NCI-H524 (cell line): ENCODE measurements at regions not wholly inside any gene's neighbourhood (a gene's known extent, or its start where the extent isn't known, plus 50 kb on each side); places are given as distances from the start of the nearest gene placed in this dataset.
"Not testable (repeated sequence)": the region's sequence is repeated elsewhere in the genome, so short reads cannot be mapped to it uniquely, and the experiment has no call there.

Experiments used
- DNase-seq, 2 experiments: peaks; one replicate each; lab custom pipeline; 2025; lab: John Stamatoyannopoulos, UW

- DNase-seq, result peak; percentile 88 to 97
Measured at GRCh38 chr22:47355776-47356510, 593.5 kb downstream of the TBC1D22A start.

GRCh38 chr22:47355388-47355725, 592.9 kb downstream of the TBC1D22A start:
- DNase-seq, result no peak

GRCh38 chr22:47354668-47355387, 592.4 kb downstream of the TBC1D22A start:
- DNase-seq, result peak; percentile 40 to 76

GRCh38 chr22:47352920-47353700, 590.7 kb downstream of the TBC1D22A start:
- no peak for DNase-seq

GRCh38 chr22:47351836-47352579, 589.6 kb downstream of the TBC1D22A start:
- DNase-seq, result no peak

GRCh38 chr22:47346287-47346686, 583.8 kb downstream of the TBC1D22A start:
- not testable (repeated sequence) for DNase-seq

GRCh38 chr22:47345025-47345424, 582.6 kb downstream of the TBC1D22A start:
- DNase-seq, result no peak

GRCh38 chr22:47344414-47344813, 582.0 kb downstream of the TBC1D22A start:
- DNase-seq, result no peak

- DNase-seq, result no peak
Measured at GRCh38 chr22:47343611-47344010, 581.2 kb downstream of the TBC1D22A start.

GRCh38 chr22:47342446-47342845, 580.0 kb downstream of the TBC1D22A start:
- no peak for DNase-seq

GRCh38 chr22:47341464-47341863, 579.0 kb downstream of the TBC1D22A start:
- DNase-seq, result no peak

GRCh38 chr22:47340851-47341436, 578.5 kb downstream of the TBC1D22A start:
- DNase-seq, result no peak

GRCh38 chr22:47337161-47337621, 574.7 kb downstream of the TBC1D22A start:
- peak; percentile 88 to 91 for DNase-seq

- DNase-seq, result no peak
Measured at GRCh38 chr22:47335958-47336357, 573.5 kb downstream of the TBC1D22A start.

- no peak for DNase-seq
Measured at GRCh38 chr22:47335460-47335859, 573.0 kb downstream of the TBC1D22A start.

- peak; percentile 78 to 94 for DNase-seq
Measured at GRCh38 chr22:47334601-47335000, 572.2 kb downstream of the TBC1D22A start.

GRCh38 chr22:47333625-47334024, 571.2 kb downstream of the TBC1D22A start:
- peak; percentile 52 to 72 for DNase-seq

- peak; percentile 28 to 64 for DNase-seq
Measured at GRCh38 chr22:47332246-47332980, 570.0 kb downstream of the TBC1D22A start.

GRCh38 chr22:47331750-47332149, 569.3 kb downstream of the TBC1D22A start:
- no peak for DNase-seq

GRCh38 chr22:47329727-47330650, 567.5 kb downstream of the TBC1D22A start:
- DNase-seq, result no peak
